ENCODE measurements at regions not wholly inside any gene's neighbourhood (a gene's known extent, or its start where the extent isn't known, plus 50 kb on each side); places are given as distances from the start of the nearest gene placed in this dataset.

- TF ChIP-seq CTCF (IDR thresholded peaks at IDR 0.05; ENCODE audit: low read depth, low read length, missing input control) (no peak), REST (IDR thresholded peaks at IDR 0.05) (no peak), GABPA (IDR thresholded peaks at IDR 0.05 in 1 of 2, conservative IDR thresholded peaks at IDR 0.05 in 1 of 2) (no peak), MAX (IDR thresholded peaks at IDR 0.05) (no peak), NR2F2 (IDR thresholded peaks at IDR 0.05) (no peak), ZBTB33 (IDR thresholded peaks at IDR 0.05) (no peak), FOXA1 (IDR thresholded peaks at IDR 0.05) (no peak), EGR1 (IDR thresholded peaks at IDR 0.05; ENCODE audit: low read depth in 2 of 2) (no peak), SP1 (IDR thresholded peaks at IDR 0.05) (no peak), TAF1 (conservative IDR thresholded peaks at IDR 0.05) (no peak), ATF3 (IDR thresholded peaks at IDR 0.05) (no peak), RAD21 (IDR thresholded peaks at IDR 0.05) (no peak), YY1 (IDR thresholded peaks at IDR 0.05) (no peak)
Observed at GRCh38 chr2:67970071-67970470, 92.7 kb downstream of the C1D start.
